Stomach (tissue), 4 donors: ENCODE measurements at regions not wholly inside any gene's neighbourhood (a gene's known extent, or its start where the extent isn't known, plus 50 kb on each side); places are given as distances from the start of the nearest gene placed in this dataset.

Experiments
- CTCF ChIP-seq, 7 experiments: fragments of 450-650 bp in 4 of 7; fragments of 200-600 bp in 3 of 7; sonication (generic) in 3 of 7; IDR thresholded peaks; one replicate each; pipeline ENCODE4 v1.5.1; 2016 to 2019; ENCODE audit warnings: antibody characterized with exemption in 7 of 7, control low read depth in 2 of 7, mild to moderate bottlenecking in 1 of 7
- POLR2A ChIP-seq, 4 donors: fragments of 450-650 bp; IDR thresholded peaks; one replicate each; pipeline ENCODE4 v1.6.1; 2016; ENCODE audit warnings: antibody characterized with exemption in 4 of 4, control low read depth in 2 of 4, mild to moderate bottlenecking in 1 of 4, moderate library complexity in 1 of 4

- TF ChIP-seq CTCF (IDR thresholded peaks at IDR 0.05), result no peak
- no peak for TF ChIP-seq POLR2A (IDR thresholded peaks at IDR 0.05)
Measured at GRCh38 chr6:91340896-91341395, 754.1 kb upstream of the MAP3K7 start.
